Activated CD4-positive, alpha-beta T cell treated with anti-CD3 and anti-CD28 coated beads, Interleukin-10, Interleukin-2, amounts not matched to agents 100 ng/mL and 50 ng/mL, durations not matched to agents 16 hours and 8 hours (primary cell): ENCODE measurements at regions not wholly inside any gene's neighbourhood (a gene's known extent, or its start where the extent isn't known, plus 50 kb on each side); places are given as distances from the start of the nearest gene placed in this dataset.
"Not testable (repeated sequence)": the region's sequence is repeated elsewhere in the genome, so short reads cannot be mapped to it uniquely, and the experiment has no call there.

Experiments used
- DNase-seq: peaks from one replicate; pipeline ENCODE4 v3.0.0-alpha.2; 2020

DNA sequence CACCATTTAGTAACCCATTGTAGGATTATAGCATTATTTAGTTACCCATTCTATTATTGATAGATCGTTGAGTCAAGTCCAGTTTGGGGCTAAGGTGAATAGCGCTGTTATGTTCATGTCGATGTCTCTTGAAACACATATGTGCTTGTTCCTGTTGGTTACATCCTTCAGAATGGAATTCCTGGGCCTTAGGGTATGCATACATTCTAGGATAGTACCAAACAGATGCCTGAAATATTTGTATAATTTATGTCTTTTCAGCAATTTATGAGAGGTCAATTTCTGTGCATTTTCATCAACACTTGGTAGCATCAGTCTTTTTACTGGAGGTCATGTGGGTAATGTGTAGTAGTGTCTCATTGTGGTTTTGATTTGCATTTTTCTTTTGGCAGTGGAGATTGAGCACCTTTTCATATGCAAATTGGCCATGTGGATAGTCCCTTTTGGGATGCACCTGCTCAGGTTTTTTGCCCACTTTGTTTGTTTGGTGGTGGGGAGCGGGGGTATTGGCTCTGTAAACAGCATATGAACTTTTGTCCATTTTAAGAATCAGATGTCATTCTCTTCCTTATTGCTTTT lies 104.2 kb downstream of the CDRT15L2 start:
- DNase-seq: not testable (repeated sequence)

GRCh38 chr17:20684975-20685374 lies 105.5 kb downstream of the CDRT15L2 start:
- not testable (repeated sequence) for DNase-seq

GRCh38 chr17:20687584-20687983 lies 108.1 kb downstream of the CDRT15L2 start:
- not testable (repeated sequence) for DNase-seq

DNA sequence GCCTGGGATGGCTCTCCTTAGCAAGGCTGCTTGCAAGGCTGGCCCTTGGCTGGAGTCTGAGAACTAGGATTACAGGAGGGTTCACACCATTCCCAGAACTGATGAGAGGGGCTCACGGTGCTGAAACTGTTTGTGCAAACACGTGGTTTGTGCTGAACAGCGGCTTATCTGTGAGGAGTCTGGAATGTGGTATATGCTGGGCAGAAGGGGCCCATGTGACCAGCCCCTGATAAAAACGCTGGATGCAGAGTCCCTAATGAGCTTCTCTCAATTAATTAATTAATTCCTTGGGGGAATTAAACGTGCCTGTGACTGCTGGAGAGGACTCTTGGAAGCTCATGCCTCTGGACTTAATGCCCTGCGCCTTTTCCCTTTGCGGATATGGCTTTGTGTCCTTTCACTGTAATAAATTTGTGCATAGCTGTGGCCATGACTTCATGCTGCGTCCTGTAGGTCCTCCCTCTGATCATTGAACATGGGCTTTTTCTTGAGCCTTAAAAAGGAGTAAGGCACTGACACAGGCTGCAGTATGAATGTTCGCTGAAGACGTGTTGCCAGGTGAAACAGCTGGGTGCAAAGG lies 109.7 kb downstream of the CDRT15L2 start:
- not testable (repeated sequence) for DNase-seq

- not testable (repeated sequence) for DNase-seq
These were observed 113.2 kb downstream of the CDRT15L2 start for GRCh38 chr17:20692706-20693105.

- not testable (repeated sequence) for DNase-seq
These were observed 116.3 kb downstream of the CDRT15L2 start for GRCh38 chr17:20695871-20696270.

GRCh38 chr17:20698463-20699206 lies 119.1 kb downstream of the CDRT15L2 start:
- peak; percentile 9 for DNase-seq

DNA sequence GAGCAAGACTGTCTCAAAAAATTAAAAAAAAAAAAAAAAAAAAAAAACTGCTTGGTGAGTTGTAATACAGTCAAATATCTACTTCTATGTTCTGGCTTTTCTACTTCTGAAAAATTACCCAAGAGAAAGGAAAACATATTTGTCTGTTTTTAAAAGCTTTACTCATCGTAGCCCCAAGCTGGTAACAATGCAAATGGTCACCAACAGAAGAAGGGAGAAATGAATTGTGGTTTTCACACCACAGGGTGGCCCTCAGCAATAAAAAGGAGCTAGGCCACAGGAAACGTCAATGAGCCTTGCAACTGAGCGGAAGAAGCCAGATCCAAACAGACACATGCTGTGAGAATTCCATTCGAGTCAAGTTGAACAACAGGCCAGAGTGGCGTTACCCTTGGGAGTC lies 121.0 kb downstream of the CDRT15L2 start:
- not testable (repeated sequence) for DNase-seq

GRCh38 chr17:20701366-20701765 lies 121.8 kb downstream of the CDRT15L2 start:
- not testable (repeated sequence) for DNase-seq

DNA sequence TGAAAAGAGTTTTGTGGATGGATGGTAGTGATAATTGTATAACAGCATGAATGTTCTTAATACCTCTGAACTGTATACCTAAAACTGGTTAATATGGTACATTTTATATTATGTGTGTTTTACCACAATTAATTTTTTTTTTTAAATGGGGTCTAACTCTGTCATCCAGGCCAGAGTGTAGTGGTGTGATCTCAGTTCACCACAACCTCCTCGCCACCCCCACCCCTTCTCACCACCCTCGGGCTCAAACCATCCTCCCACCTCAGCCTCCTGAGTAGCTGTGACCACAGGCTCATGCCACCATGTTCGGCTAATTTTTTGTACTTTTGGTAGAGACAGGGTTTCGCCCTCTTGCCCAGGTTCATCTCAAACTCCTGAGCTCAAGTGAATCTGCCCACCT lies 123.2 kb downstream of the CDRT15L2 start:
- DNase-seq: no peak

- no peak for DNase-seq
These were observed 124.3 kb downstream of the CDRT15L2 start for GRCh38 chr17:20703781-20704180.

- not testable (repeated sequence) for DNase-seq
These were observed 125.7 kb downstream of the CDRT15L2 start for GRCh38 chr17:20705186-20705585.

DNA sequence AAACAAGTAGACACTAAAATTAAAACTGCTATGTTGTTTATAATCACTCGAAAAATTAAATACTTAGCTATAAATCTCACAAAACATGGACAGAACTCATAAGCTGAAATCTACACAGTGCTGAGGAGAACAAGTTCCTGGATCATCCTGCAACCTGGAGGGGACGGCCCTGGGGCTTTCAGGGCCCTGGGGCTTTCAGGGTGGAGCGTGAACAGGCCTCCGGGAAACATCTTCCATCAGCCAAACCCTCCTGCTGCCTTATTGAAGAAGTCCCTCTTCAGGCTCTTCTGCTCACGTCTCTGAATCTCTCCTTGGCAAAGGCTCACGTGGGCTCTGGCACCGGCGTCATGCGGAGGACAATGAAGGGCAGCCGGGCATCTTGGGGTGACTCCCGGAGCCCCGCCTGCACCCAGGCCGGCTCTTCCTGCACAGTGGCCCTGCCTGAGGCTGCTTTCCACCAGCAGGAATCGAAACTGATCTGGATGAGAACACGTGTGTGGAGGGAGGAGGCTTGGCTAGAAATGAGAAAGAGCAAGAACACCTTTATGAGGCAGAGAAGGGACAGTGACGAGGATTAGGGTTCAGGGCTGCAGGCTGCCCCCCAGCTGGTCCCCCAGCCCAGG lies 127.3 kb downstream of the CDRT15L2 start:
- no peak for DNase-seq

- not testable (repeated sequence) for DNase-seq
These were observed 129.3 kb downstream of the CDRT15L2 start for GRCh38 chr17:20708821-20709220.

DNA sequence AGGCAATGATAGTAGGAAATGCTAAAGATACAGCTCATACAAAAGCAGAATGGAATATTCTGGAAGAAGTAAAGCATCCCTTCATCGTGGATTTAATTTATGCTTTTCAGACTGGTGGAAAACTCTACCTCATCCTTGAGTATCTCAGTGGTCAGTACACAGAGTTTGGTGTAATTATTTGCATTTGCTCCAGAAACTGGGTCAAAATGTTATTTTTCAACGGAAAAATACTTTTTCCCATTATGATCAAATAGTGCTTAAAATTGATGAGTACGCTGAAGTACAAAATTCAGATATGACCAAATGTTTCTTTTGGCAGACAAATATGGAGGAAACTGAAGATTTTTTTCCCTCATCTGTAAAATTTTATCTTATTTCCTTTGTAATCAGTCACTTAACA lies 137.0 kb downstream of the CDRT15L2 start:
- DNase-seq: not testable (repeated sequence)

GRCh38 chr17:20721171-20721570 lies 141.6 kb downstream of the CDRT15L2 start:
- no peak for DNase-seq

DNA sequence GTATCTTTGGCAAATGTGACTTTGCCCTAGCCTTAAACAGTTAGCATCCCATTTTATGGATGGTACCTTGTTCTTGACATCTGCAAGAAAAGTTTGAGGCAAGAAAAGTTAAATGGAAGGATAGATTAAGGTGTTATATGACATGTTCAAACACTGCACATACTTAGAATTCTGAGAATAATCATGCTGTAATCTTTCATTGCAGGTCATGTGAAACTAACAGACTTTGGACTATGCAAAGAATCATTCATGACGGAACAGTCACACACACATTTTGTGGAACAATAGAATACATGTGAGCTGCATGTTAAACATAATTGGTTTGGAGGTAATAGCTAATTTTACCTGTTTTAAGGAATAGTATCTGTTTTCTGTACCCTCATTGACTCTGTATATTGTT lies 144.9 kb downstream of the CDRT15L2 start:
- not testable (repeated sequence) for DNase-seq

- DNase-seq: not testable (repeated sequence)
These were observed 147.7 kb downstream of the CDRT15L2 start for GRCh38 chr17:20727201-20727600.

- no peak for DNase-seq
These were observed 148.7 kb downstream of the CDRT15L2 start for GRCh38 chr17:20728181-20728580.

DNA sequence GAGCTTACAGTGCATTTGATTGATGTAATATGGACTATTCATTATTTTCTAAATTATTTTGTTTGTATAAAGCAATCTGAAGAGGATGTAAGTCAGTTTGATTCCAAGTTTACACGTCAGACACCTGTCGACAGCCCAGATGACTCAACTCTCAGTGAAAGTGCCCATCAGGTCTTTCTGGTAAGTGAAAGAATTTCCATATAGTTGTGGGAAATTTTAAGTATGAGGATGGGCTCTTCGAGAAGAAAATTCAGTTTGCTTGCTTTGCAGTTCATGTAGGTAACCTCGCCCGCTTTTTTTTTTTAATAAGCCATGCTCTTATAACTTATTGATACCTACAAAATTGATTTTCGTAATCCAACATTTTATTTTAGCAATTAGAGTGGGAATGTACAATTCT lies 151.6 kb downstream of the CDRT15L2 start:
- not testable (repeated sequence) for DNase-seq

GRCh38 chr17:20733923-20734322 lies 154.4 kb downstream of the CDRT15L2 start:
- DNase-seq: no peak

- no peak for DNase-seq
These were observed 156.3 kb downstream of the CDRT15L2 start for GRCh38 chr17:20735796-20736195.

- not testable (repeated sequence) for DNase-seq
These were observed 158.1 kb downstream of the CDRT15L2 start for GRCh38 chr17:20737636-20738035.

DNA sequence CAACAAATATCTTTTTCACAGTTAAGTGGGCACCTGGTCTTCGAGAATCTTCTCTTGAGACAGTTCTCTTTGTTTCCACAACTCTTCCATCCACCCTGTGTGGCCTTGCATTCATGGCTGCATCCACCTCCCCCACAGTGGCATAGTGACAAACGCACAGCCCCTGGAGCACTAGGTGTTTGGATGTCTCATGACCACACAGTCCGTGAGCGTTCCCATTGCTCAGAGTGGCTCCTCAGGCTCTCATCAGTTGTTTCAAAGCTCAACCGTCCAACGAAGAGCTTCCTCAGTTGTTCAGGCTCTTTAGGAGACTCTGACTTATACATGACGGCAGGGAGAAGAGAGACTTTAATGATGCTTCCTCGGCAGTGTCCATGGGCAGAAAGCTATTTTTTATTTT lies 191.6 kb downstream of the CDRT15L2 start:
- no peak for DNase-seq
